PC-3 (cell line): ENCODE measurements at regions not wholly inside any gene's neighbourhood (a gene's known extent, or its start where the extent isn't known, plus 50 kb on each side); places are given as distances from the start of the nearest gene placed in this dataset.

ENCODE experiments used
- ATAC-seq: fragments of 200-7000 bp; cut with Tn5 transposase; 2 replicates; pipeline ENCODE4 v1.9.1; 2020; ENCODE audit warnings: mild to moderate bottlenecking, moderate library complexity
- BruUV-seq: library from RNA; stranded (reverse); fragments of 400-500 nt; replicated peaks from 2 replicates; lab custom pipeline; 2021; lab: Mats Ljungman, UMichigan
- CTCF ChIA-PET: fragments of 300-600 bp; sonication (Branson Sonifier 250); formaldehyde crosslinking; loops from one replicate; lab custom pipeline; 2022; ENCODE audit warnings: antibody characterized with exemption; lab: Charles Lee
- POLR2A ChIA-PET: fragments of 300-600 bp; sonication (Branson Sonifier 250); formaldehyde crosslinking; loops from one replicate; lab custom pipeline; 2022; ENCODE audit warnings: antibody characterized with exemption; ENCODE audit not compliant: unreplicated experiment; lab: Charles Lee
- DNase-seq: peaks from one replicate; pipeline ENCODE4 v3.0.0-alpha.2; 2015
- H2AFZ ChIP-seq: fragments of 300-600 bp; sonication (generic); 2 replicates; pipeline ENCODE4 v1.6.0; 2016; ENCODE audit warnings: antibody characterized with exemption, low read length
- H3F3A ChIP-seq: fragments of 300-600 bp; sonication (generic); one replicate; pipeline ENCODE4 v1.6.0; 2017; ENCODE audit warnings: antibody characterized with exemption, low read length, control low read depth, mild to moderate bottlenecking; ENCODE audit not compliant: unreplicated experiment
- H3K27ac ChIP-seq: fragments of 300-600 bp; sonication (generic); 2 replicates; pipeline ENCODE4 v1.5.1; 2016; ENCODE audit warnings: mild to moderate bottlenecking, low read length
- H3K27me3 ChIP-seq: fragments of 300-600 bp; sonication (generic); 2 replicates; pipeline ENCODE4 v1.6.1; 2016; ENCODE audit warnings: low read length, mixed read lengths
- H3K36me3 ChIP-seq: fragments of 300-600 bp; sonication (generic); 2 replicates; pipeline ENCODE4 v1.6.1; 2016; ENCODE audit warnings: low read depth, mixed run types, low read length, mixed read lengths
- H3K4me1 ChIP-seq: fragments of 300-600 bp; sonication (generic); 2 replicates; pipeline ENCODE4 v1.5.1; 2016; ENCODE audit warnings: low read length; ENCODE audit not compliant: insufficient read depth
- H3K4me2 ChIP-seq: fragments of 300-600 bp; sonication (generic); 2 replicates; pipeline ENCODE4 v1.6.0; 2016; ENCODE audit warnings: low read length
- H3K4me3 ChIP-seq: fragments of 300-600 bp; sonication (generic); 2 replicates; pipeline ENCODE4 v1.5.1; 2016; ENCODE audit warnings: mild to moderate bottlenecking, low read length, mixed read lengths
- H3K79me2 ChIP-seq: fragments of 300-600 bp; sonication (generic); 2 replicates; pipeline ENCODE4 v1.6.1; 2017; ENCODE audit warnings: low read length, mixed read lengths
- H3K9ac ChIP-seq: fragments of 300-600 bp; sonication (generic); 2 replicates; pipeline ENCODE4 v1.6.0; 2016; ENCODE audit warnings: mild to moderate bottlenecking, low read length
- H3K9me2 ChIP-seq: fragments of 300-600 bp; sonication (generic); replicated peaks from 2 replicates; pipeline ENCODE4 v1.6.1; 2016; ENCODE audit warnings: mixed run types, low read length, mixed read lengths
- H3K9me3 ChIP-seq: fragments of 300-600 bp; sonication (generic); 2 replicates; pipeline ENCODE4 v1.6.1; 2016; ENCODE audit warnings: low read length, mixed read lengths
- H4K20me1 ChIP-seq: fragments of 300-600 bp; sonication (generic); 2 replicates; pipeline ENCODE4 v1.6.1; 2016; ENCODE audit warnings: low read length, mixed read lengths
- EZH2 ChIP-seq: fragments of 300-600 bp; sonication (generic); IDR thresholded peaks from one replicate; pipeline ENCODE4 v1.6.1; 2017; ENCODE audit warnings: antibody characterized with exemption, mild to moderate bottlenecking, low read length; ENCODE audit not compliant: unreplicated experiment
- EZH2phosphoT487 ChIP-seq: fragments of 300-600 bp; sonication (generic); IDR thresholded peaks from 2 replicates; pipeline ENCODE4 v1.6.1; 2018; ENCODE audit warnings: mild to moderate bottlenecking, antibody characterized with exemption, low read length, borderline replicate concordance
- intact Hi-C: fragments of 100-400 bp; cut with micrococcal nuclease; formaldehyde crosslinking; loops from 2 replicates; pipeline ENCODE4 v1.9.0; 2023
- TF ChIP-seq, protein P1 (sequence below): fragments of 300-600 bp; sonication (generic); conservative IDR thresholded peaks from 2 replicates; pipeline ENCODE4 v1.5.1; 2017; ENCODE audit warnings: antibody characterized with exemption, low read depth, mild to moderate bottlenecking, low read length

DNA sequence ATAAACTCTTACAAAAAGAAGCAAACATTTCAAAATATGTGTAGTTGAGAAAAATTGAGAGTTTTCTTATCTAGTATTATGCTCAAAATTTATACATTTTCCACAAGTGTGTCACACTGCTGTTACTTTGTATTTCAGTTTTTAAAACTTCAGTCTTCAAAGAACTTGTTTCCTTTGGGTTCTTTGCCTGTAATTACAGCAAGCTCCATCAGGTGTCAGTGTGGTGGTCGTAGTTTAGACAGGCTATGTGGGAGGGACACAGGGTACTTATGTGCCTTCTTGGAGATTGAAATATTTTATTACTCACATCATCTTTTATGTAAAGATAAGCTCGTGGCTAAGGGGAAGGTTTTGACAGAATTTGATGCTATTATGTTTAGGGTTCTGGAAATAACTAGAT lies 360.5 kb downstream of the FGFR2 start:
- H3K9me3 ChIP-seq: no peaks in the 10 kb centered on the region
- no peak overlapping the region for H3K9ac ChIP-seq
- no peak overlapping the region for H3K4me2 ChIP-seq
- no peaks in the 10 kb centered on the region for H3F3A ChIP-seq
- H3K27ac ChIP-seq: no peak overlapping the region
- H3K36me3 ChIP-seq: no peaks in the 10 kb centered on the region
- no peak overlapping the region for H2AFZ ChIP-seq
- DNase-seq: no peak
- H3K4me1 ChIP-seq: no peaks in the 10 kb centered on the region
- H3K4me3 ChIP-seq: no peak overlapping the region
- no peaks in the 10 kb centered on the region for H3K79me2 ChIP-seq
- no peaks in the 10 kb centered on the region for H3K9me2 ChIP-seq
- no peak for ATAC-seq
- CTCF ChIA-PET: no interaction called here
- BruUV-seq: no TSS peak
- POLR2A ChIA-PET: no interaction called here
- H4K20me1 ChIP-seq: no peaks in the 10 kb centered on the region
- no peaks in the 10 kb centered on the region for H3K27me3 ChIP-seq
- intact Hi-C loops: no loop called here
- TF ChIP-seq, protein P1, sequence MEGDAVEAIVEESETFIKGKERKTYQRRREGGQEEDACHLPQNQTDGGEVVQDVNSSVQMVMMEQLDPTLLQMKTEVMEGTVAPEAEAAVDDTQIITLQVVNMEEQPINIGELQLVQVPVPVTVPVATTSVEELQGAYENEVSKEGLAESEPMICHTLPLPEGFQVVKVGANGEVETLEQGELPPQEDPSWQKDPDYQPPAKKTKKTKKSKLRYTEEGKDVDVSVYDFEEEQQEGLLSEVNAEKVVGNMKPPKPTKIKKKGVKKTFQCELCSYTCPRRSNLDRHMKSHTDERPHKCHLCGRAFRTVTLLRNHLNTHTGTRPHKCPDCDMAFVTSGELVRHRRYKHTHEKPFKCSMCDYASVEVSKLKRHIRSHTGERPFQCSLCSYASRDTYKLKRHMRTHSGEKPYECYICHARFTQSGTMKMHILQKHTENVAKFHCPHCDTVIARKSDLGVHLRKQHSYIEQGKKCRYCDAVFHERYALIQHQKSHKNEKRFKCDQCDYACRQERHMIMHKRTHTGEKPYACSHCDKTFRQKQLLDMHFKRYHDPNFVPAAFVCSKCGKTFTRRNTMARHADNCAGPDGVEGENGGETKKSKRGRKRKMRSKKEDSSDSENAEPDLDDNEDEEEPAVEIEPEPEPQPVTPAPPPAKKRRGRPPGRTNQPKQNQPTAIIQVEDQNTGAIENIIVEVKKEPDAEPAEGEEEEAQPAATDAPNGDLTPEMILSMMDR: peak; percentile 30; the same call in 1 of the 2 replicates
- no peak for TF ChIP-seq EZH2

DNA sequence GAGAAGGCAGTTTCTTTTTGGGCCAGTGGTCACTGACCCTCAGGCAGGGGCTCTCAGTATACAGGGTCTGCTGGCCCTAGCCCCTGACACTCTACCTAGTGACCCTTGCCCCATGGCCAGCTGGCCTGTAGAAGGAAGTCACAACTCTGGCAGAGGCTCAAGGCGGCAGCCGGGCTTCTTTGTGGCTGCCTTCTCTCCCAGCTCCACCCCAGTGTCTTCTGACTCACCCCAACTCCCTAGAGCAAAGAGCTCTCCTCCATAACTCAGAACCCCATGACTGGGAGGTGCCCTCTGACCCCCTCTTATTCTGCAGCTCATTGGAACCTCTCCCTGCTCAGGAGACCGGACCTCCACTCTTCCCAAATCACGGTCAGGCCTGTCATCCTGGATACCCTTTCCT lies 358.2 kb downstream of the FGFR2 start:
- no TSS peak for BruUV-seq
- H3K4me2 ChIP-seq: no peak overlapping the region
- TF ChIP-seq EZH2 (no peak), EZH2phosphoT487 (no peak)
- TF ChIP-seq, protein P1: no peak
- H3K9me3 ChIP-seq: no peaks in the 10 kb centered on the region
- CTCF ChIA-PET: no interaction called here
- H3K4me1 ChIP-seq: no peaks in the 10 kb centered on the region
- no peak overlapping the region for H3K9ac ChIP-seq
- no peaks in the 10 kb centered on the region for H3K9me2 ChIP-seq
- POLR2A ChIA-PET: no interaction called here
- intact Hi-C loops: no loop called here
- no peak overlapping the region for H3K27ac ChIP-seq
- H3K4me3 ChIP-seq: no peak overlapping the region
- H3F3A ChIP-seq: no peaks in the 10 kb centered on the region
- no peaks in the 10 kb centered on the region for H3K36me3 ChIP-seq
- no peak for DNase-seq
- H3K79me2 ChIP-seq: no peaks in the 10 kb centered on the region
- ATAC-seq: no peak
- no peaks in the 10 kb centered on the region for H4K20me1 ChIP-seq
- H2AFZ ChIP-seq: no peak overlapping the region
- no peaks in the 10 kb centered on the region for H3K27me3 ChIP-seq

DNA sequence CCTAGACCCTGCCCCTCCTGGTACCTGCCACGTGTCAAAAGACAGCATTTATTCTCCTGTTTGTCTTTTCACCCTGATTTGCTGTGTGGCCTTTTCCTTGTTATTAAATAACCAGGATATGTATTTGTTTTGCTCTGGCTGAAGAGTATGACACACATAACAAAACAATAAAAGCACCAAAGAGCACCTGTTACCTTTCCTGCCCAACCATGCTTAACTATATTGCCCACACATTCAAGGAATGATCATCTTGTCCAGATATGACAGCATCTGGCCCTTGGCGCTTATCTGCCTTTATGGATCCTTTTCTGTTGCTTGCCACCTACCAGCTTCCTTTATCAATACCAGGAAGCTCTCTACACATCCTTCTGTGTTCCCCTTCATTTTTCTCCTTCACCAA lies 357.7 kb downstream of the FGFR2 start:
- no peak for TF ChIP-seq EZH2phosphoT487
- TF ChIP-seq EZH2: no peak
- TF ChIP-seq, protein P1: no peak
- CTCF ChIA-PET: no interaction called here
- Histone ChIP-seq H4K20me1 (no peaks in the 10 kb centered on the region), H2AFZ (no peak overlapping the region), H3F3A (no peaks in the 10 kb centered on the region), H3K4me3 (no peak overlapping the region), H3K9me2 (no peaks in the 10 kb centered on the region), H3K4me2 (no peak overlapping the region), H3K9me3 (no peaks in the 10 kb centered on the region), H3K9ac (no peak overlapping the region), H3K4me1 (no peaks in the 10 kb centered on the region), H3K36me3 (no peaks in the 10 kb centered on the region), H3K27ac (no peak overlapping the region), H3K27me3 (no peaks in the 10 kb centered on the region), H3K79me2 (no peaks in the 10 kb centered on the region)
- BruUV-seq: no TSS peak
- intact Hi-C loops: no loop called here
- POLR2A ChIA-PET: no interaction called here
- ATAC-seq: no peak
- DNase-seq: no peak
